NCI-H446 (cell line): ENCODE measurements at regions not wholly inside any gene's neighbourhood (a gene's known extent, or its start where the extent isn't known, plus 50 kb on each side); places are given as distances from the start of the nearest gene placed in this dataset.

Experiments
- DNase-seq, 2 experiments: peaks; one replicate each; lab custom pipeline; 2025; lab: John Stamatoyannopoulos, UW

DNA sequence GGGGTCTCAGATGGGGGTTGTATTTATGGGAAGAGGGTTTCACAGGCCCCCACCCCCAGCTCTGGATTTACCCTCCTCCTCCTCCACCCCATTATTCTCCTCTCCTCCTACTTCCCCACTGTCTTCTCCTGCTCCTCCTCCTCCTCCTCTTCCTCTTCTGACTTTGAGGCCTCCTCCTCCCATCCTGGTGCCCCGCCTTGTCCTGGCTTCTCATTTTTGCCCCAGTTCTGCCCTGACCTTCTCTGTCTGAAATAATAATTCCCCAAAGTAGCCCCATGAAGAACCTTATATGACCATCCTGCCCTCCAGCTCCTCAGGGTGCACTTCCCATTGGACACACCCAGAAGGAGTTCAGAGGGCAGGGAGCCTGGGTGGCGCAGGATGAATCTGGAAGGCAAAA is 351.4 kb upstream of the GATB start:
- no peak for DNase-seq

DNA sequence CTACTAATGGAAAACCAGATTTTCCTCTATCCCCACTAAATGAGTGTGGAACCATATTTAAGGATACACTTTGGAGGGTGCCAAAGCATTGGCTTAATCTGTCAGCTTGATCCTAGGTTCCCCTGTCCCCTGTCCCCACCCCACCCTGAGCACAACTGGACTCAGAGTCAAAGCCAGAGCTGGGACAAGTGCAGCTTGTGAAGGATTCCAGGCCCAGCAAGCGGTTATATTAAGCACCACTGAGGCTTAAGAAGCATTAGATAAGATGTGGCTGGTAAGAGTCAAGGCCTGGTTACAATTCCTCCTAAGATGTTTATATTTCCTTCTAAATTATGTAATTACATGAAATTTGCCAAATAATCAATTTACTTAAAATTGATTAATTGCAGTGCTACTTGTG is 350.0 kb upstream of the GATB start:
- DNase-seq = no peak

DNA sequence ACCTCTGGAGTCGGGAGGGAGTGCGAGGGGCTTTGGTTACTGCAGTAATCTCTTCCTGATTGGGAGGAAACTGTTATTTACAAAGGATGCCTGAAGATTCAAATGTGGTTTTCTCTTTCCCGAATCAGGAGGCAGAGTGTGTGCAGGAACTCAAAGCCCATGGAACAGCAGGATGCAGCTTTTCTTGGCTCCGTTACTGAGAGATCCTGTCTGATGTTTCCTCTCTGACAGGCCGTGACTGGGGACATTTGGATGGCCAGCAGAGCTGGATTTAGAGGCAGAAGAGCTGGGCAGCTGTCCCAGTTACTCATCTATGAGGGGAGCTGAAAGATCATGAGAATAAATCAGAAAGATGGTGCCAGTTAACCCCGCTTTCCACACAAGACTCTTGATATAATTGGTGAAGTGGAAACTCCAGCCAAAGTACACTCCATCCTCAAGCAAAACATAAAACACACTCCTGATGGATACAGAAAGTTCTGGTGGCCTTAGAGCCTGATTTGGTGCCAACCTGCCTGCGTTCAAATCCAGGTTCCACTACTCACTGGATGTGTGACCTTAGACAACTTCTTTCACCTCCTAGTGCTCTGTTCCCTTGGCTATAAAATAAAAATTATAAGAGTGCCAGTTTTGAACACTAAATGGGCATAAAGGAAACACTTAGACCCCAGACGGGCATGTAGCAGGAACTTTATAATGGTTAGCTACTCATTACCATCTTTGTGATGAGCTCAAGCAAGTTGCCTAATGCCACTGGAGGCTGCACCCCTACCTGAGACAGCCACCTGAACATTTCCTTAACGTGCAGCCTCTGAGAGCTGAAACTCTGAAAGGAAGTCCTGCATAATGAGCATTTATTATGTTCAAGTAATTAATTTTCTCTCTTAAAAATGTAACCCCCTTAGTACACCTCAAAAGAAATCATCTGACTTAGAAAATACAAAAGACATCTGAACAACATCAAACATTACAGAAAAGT is 349.0 kb upstream of the GATB start:
- DNase-seq = no peak

DNA sequence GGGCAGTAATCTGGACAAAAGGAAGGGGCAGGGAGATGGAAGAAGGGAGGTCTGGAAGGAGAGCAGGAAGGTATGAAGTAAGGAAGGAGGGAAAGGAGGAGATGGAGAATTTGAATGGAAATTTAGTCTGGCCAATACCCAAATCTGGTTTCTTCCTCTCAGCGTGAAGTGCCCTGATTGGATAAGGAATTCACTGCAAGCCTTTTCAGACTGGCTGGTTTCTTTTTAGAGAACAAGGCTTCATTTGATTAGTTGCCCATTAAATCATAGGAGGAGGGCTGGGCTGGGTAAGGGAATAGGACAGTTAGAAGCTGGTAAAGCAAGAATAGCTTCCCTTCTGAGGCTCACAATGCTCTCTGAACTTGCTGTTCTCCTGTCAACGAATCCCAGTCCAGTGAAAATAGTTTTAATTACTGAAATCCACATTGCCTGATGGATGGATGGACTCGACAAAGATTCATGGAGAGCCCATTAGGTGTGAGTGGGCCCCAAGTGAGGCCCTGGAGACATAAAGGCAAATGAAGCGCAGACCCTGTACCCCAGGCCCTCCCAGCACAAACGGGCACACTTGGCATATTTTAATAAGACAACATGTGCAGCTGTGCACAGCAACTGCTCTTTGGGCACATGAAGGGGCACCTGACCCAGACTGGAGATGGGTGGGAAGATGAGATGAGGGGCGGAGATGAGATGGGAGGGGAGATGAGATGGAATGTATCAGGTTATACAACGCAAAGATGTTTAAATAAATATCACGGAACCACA is 347.1 kb upstream of the GATB start:
- DNase-seq = no peak

DNA sequence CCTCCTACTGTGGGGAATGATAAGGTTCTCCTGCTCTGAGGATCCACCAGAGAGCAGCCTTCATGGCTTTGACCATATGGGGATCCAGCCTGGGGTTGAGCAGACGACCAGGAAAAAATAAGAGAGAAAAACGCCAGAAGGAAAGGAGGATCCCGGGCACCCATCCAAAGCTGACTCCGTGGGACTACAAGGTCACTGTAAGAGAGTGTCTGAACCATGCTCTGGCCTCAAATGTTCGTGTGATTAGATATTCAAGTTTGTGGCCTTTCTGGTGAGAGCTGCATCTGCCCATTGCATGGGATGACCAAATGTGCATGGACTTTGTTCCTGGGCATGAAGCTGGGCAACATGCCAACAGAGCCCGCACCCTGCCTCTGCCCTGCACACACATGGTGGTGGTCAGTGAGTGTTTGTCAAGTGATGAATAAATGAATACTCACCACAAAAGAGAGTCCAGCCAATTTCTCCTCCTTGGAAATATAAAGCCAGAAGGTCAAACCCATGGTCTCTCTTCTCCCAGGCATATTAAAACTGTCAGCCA is 346.0 kb upstream of the GATB start:
- peak in 1 of 2 experiments; percentile 44 for DNase-seq

DNA sequence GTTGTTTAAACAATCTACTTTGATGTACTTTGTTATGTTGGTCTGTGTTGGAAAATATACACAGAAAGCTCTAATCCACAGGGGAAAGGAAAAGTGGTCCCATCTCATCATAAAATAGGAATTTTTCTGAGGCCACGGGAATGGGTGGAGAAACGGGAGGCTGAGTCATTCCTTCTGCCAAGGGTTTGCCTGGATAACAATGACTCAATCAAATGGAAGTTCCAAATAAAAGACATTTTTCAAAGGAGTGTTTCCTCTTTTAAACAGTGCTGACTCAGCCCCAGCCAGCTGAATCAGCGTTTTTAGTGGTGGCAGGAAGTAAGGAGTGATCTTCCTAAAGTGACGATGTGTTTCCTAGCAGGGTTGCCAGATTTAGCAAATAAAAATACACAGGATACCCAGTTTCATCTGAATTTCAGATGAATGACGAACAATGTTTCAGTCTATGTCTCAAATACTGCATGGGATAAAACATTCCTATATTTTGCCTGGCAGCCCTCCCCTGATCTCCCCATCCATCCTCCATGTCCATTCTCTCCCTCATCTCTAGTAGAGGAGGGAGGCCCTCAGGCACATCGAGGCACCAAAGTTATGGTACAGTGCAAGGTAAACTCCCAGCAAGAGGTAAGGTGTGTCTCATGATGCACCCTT is 345.4 kb upstream of the GATB start:
- DNase-seq = no peak

DNA sequence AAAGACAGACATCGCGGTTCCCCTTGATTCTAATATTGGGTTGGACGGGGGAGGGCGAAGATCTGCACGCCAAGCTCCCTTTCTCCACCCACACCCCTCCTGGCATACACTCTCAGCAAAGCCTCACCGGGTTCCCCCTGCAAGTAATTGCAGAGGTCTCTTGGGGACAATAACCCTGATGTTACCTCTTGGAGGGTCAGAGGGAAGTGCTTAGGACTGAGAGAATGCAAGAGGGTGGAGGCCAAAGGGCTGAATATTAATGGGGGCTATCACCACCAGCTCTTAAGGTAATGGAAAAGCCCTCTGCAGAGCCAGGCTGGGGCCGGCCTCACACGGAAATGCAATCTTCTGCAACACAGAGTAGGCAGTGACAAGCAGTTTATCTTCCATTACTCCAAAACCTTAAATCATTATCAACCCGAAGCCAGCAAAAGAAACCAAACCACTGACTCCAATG is 344.1 kb upstream of the GATB start:
- no peak for DNase-seq

DNA sequence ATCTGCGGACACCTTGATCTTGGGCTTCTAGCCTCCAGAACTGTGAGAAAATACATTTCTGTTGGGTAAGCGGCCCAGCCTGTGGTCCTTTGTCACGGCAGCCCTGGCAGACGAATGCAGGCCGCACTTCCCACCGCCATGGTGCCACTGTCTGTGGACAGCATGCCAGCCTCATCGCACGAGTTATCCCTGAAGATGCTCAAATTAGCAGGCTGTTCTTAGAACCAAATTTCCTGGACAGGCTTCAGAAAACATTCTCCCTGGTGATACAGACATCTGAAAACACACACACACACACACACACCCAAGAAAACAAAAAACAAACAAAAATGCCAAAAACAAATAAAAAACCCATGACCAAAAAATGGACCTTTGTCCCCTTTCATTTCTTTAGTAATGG is 343.5 kb upstream of the GATB start:
- no peak for DNase-seq

DNA sequence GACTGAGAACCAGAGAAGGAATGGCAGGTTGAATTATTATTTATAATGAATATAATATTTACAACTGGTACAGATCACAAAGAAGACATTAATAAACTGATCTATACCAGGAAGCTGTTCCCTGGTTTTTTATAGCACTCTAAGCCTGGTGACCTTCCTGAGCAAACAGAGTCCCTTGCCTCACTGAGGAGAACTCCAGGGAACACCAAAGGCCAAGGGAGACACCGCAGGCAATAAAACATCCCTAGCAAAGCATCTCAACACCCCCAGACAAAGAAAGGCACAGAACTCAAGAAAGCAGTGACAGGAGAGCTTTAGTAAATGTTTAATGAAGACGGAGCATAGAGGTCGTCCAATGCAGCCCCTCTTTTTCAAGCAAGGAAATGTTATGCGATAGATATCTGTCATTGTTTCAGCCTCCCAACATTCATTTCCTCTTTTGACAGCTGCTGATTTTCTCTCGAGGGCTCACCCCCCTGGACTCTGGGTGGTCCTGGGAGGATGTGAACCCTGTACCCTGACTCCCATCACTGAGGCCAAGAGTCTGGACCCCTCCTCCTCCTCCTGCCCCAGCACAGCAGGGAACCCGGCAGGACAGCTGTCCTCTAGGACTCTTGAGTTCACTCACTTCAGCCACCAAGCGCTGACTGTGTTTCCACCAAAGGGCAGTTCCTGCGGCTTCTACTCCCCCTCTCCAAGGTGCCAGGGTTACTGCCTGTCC is 342.5 kb upstream of the GATB start:
- no peak for DNase-seq

DNA sequence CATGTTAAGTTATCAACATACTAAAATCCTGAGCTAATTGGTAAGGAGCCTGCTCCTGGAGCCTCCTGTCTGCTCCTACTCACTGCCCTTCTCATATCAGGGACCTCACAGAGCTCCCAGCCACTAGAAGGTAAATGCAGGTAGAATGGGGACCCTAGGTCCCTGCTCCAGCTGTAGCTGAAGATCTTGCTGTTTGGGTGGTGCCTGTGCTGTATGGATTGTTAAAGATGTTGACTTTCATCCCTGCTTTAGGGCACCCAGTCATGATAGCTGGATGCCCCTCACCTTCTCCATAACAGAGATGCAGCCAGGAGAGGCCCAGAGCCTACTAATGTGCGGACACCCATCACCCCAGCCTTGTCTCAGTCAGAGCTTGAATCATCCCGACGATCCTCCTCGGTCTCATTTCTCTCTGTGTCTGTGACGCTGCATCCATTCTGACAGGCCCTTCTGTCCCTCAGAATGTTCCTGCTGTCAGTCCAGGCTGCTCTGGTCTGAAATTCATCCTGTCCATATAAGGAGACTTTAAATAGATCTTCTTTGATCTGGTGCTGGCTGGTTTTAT is 341.7 kb upstream of the GATB start:
- DNase-seq = no peak

DNA sequence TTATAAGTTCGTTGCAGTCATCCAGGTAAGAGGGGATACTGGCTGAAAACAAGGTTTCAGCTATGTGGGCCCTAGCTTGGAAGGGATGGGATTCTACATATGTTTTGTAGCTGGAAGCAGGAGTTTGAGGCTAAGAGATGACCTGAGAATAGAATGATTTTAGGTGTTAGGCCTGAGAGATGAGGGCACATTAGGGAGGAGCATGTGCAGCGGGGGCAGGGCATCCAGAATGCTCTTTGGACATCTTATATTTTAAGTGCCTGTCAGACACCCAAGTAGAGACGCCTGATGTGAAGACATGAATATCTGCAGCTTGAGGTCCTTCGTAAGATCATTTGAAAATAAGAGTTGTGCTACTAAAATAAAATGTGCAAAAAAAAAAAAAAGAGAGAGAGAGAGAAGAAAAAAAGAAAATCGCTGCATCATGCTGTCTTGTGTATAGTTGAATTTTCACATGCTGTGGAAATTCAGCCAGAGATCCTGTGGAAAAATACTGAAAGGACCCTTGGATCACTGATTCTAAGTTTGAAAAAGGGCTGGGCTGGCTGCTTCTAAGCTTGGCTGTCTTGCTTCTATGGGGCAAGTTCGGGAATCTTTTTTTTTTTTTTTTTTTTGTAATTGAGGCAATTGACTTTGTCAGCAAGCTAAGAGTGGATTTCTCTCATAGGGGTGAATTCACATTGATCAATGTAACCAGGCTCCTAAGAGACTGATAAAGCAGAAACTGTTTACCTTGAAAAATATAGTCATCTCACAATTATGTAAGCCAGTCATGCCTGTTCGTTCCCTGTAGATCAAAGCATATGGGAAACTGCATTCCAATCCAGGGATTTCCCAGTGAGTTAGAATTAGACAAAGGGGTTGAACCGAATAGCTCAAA is 341.0 kb upstream of the GATB start:
- DNase-seq = no peak

DNA sequence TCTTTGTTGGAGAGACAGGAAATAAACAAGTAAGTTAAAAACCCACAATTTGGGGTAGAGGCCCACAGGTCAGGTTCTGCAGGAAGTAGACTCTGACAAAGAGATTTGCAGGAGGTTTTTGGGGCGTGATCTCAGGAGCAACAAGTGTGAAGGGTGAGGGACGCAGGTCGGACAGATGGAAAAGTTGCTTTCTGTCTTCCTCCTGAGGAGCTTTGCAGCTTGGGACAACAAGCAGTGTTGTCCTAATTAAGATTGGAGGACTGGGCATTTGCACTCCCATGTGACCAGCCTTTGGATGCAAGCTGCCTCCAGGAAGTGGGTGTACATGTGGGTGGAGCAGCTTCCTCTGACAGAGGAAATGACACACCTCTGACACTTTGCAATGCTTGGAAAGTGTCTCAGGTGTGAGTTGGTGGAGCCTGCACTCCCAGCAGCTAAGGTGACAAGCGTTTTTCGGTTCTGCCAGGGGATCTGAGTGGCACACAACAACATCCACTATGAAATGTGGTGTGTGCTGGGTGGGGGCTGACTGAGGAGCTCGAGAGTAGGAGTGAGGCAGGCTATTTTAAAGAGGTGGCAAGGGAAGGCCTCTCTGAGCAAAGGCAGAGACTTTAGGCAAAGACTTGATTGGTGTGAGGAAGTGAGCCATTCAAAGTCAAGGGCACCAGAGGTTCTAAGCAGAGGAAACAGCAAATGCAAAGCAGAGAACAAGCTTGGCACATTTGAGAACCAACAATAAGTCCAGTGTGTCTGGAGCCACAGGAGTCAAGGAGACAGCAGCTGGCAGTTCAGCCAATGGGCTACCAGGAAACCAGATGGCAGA is 339.8 kb upstream of the GATB start:
- DNase-seq = no peak

DNA sequence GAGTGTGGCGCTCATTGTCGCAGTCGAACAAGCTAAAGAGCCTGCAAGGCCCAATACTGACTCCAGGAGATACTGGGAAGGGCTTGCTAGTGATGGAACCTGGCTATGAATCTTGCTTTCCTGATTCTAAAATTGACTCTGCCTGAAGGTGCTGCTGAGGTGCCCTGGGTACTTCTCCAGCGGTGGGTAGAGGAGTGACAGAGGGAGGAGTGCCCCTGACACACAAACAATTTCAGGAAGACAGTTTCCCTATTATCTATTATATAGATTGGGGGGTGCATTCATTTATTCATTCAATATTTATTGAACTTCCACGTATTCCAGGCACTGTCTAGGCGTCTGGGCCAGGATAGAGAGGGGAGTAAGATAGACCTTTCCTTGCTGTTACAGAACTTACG is 339.2 kb upstream of the GATB start:
- no peak for DNase-seq

DNA sequence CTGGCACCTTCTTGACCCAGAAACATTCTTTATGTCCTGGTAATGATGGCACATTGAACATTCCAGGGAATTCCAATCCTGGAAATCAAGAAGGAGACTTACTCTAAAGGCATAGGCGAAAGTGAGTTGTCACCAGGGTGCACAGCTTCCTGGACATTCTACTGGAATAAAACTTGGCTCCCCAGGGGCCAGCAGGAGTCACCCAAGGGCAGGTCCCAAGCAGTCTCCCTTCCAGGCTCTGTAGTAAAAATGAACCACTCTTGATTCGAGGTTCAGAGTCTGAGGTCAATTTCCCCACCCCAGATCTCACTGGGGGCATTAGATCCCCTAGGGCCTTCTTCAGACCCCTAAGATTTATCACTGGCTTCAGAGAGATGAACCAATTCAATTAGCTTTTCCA is 338.7 kb upstream of the GATB start:
- DNase-seq = no peak

DNA sequence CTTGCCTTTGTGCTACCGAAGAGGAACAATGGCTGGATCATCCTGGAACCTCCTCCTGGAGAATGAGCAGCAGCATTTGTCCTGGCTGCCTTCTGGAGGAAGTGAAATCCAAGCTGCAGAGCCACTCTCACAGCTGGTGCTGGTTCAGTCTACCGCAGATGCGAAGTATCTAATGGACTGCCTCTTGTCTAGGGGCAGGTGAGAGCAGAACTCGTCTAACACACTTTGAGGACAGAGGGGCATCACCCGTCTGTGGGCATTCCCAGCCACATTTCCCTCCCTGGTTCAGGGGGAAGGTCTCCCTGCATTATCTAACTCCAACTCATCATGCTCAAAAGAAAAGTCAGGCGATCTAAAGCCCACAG is 338.2 kb upstream of the GATB start:
- DNase-seq = no peak

DNA sequence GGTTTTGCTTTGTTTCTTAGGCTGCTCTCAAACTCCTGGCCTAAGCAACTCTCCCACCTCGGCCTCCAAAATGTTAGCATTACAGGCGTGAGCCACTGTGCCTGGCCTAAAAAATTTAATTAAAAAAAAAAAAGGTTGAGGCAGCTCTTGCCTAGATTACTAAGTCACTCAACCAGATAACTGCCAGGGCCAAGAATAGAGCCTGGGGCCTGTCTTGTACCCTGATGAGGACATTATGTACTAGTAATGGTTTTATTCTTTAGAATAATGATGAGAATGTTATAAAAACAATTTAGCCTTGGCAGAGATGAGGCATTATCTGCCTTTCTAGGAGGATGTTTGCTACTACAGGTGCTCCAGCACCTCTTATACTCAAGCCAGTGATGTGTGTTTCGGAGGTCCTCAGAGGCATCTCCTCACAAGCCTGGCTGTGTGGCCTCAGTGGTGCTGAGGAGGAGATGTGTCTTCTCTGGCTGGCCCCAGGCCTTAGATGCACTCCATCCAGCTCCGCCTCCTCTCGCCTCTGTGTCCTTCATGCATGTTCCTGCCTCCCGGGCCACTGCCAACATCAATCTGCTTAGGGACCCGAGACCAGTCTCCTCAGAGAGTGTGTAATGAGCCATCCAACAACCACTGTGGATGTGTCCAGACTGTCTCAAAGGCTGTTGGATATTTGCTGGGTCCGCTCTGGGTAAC is 337.7 kb upstream of the GATB start:
- no peak for DNase-seq

DNA sequence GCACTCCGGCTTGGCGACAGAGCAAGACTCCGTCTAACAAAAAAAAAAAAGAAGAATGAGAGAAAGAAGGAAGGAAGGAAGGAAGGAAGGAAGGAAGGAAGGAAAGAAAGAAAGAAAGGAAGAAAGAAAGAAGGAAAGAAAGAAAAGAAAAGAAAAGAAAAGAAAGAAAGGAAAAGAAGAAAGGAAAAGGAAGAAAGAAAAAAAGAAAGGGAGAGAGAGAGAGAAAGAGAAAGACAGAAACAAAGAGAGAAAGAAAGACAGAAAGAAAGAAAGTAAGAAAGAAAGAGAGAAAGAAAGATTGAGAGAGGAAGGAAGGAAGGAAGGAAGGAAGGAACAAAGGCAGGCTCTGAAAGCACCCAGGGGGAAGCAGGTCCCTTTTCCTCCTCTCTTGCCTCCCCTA is 336.6 kb upstream of the GATB start:
- DNase-seq = no peak

DNA sequence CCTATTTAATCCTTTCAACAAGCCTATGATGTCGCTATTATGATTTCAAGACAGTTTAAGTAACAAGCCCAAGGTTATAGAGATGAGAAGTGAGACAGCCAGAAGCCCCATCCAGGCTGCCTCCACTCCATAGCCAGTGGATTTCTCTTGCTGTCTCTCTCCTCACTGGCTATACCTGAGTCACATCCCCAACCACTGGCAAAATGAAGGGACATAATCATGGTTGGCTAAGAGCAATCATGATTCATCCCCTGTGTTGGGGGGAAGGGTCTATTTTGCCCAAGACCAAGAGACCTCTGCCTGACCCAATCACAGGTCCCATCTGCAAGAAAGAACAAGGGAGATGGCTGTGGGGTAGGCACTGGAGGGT is 334.9 kb upstream of the GATB start:
- no peak for DNase-seq
